Thyroid gland (tissue), 4 donors: ENCODE measurements at regions not wholly inside any gene's neighbourhood (a gene's known extent, or its start where the extent isn't known, plus 50 kb on each side); places are given as distances from the start of the nearest gene placed in this dataset.

Source experiments
- DNase-seq, 2 donors: peaks; one replicate each; pipeline ENCODE4 v3.0.0-alpha.2; 2019
- H3K27ac ChIP-seq, 3 donors: fragments of 200-600 bp; sonication (generic); 1 replicate in 2 of 3; 2 replicates in 1 of 3; pipeline ENCODE4 v1.5.1; 2016 to 2019; ENCODE audit warnings: mild to moderate bottlenecking in 1 of 3, moderate library complexity in 1 of 3
- H3K27me3 ChIP-seq: fragments of 200-600 bp; sonication (generic); one replicate; pipeline ENCODE4 v1.5.1; 2019
- H3K36me3 ChIP-seq, 2 donors: fragments of 200-600 bp; sonication (generic); one replicate each; pipeline ENCODE4 v1.5.1; 2016 to 2019
- H3K4me1 ChIP-seq, 2 donors: fragments of 200-600 bp; sonication (generic); one replicate each; pipeline ENCODE4 v1.5.1; 2017 to 2019
- H3K4me3 ChIP-seq, 3 donors: fragments of 200-600 bp; sonication (generic); replicated peaks in 1 of 3; 1 replicate in 2 of 3; 2 replicates in 1 of 3; pipeline ENCODE4 v1.5.1; 2016; ENCODE audit warnings: mild to moderate bottlenecking in 1 of 3
- H3K9me3 ChIP-seq: fragments of 200-600 bp; sonication (generic); one replicate; pipeline ENCODE4 v1.5.1; 2017
- CTCF ChIP-seq, 6 experiments: fragments of 200-600 bp in 3 of 6; fragments of 450-650 bp in 3 of 6; sonication (generic) in 3 of 6; IDR thresholded peaks; one replicate each; pipeline ENCODE4 v1.5.1; 2016 to 2019; ENCODE audit warnings: antibody characterized with exemption in 6 of 6, mild to moderate bottlenecking in 2 of 6, inconsistent platforms in 1 of 6, moderate library complexity in 1 of 6
- POLR2A ChIP-seq, 2 donors: fragments of 450-650 bp; IDR thresholded peaks; one replicate each; pipeline ENCODE4 v1.6.1; 2017; ENCODE audit warnings: antibody characterized with exemption in 2 of 2, mild to moderate bottlenecking in 2 of 2, moderate library complexity in 1 of 2
- WGBS, 2 donors: methylation state at CpG; one replicate each; pipeline ENCODE4 v1.1.5; 2017; 5-methylcytosine and 5-hydroxymethylcytosine counted together
- intact Hi-C: fragments of 100-400 bp; cut with DNase I; formaldehyde crosslinking; loops from one replicate; pipeline ENCODE4 v1.15.1; 2023

GRCh38 chr15:81449836-81450474 is 75.9 kb upstream of the TMC3 start:
- 82 to 87% methylated on average over 2 of the region's 2 CpGs for whole genome bisulfite sequencing, 2 donors
- no peak overlapping the region for H3K27ac ChIP-seq
- intact Hi-C loops, result no loop called here

GRCh38 chr15:81443040-81443820 is 69.2 kb upstream of the TMC3 start:
- WGBS, 2 donors, result 76 to 84% methylated on average over 5 of the region's 5 CpGs
- Histone ChIP-seq H3K9me3 (no peaks in the 10 kb centered on the region), H3K27me3 (no peaks in the 10 kb centered on the region), H3K4me1 (no peaks in the 10 kb centered on the region), H3K27ac (no peak overlapping the region), H3K36me3 (no peaks in the 10 kb centered on the region), H3K4me3 (no peak overlapping the region)
- TF ChIP-seq POLR2A (IDR thresholded peaks at IDR 0.05) (no peak), CTCF (IDR thresholded peaks at IDR 0.05) (no peak)
- intact Hi-C loops, result no loop called here
- DNase-seq, result no peak

More at GRCh38 chr15:81449836-81450474, 75.9 kb upstream of the TMC3 start:
- TF ChIP-seq POLR2A (IDR thresholded peaks at IDR 0.05), result no peak
- no peak for TF ChIP-seq CTCF (IDR thresholded peaks at IDR 0.05)
- Histone ChIP-seq H3K4me1 (no peaks in the 10 kb centered on the region), H3K9me3 (no peaks in the 10 kb centered on the region), H3K27me3 (no peaks in the 10 kb centered on the region), H3K4me3 (no peak overlapping the region), H3K36me3 (no peaks in the 10 kb centered on the region)
- DNase-seq, result no peak

GRCh38 chr15:81442454-81442853 is 68.4 kb upstream of the TMC3 start:
- no peak for DNase-seq
- no peak overlapping the region for H3K4me3 ChIP-seq
- H3K9me3 ChIP-seq, result no peaks in the 10 kb centered on the region
- H3K27ac ChIP-seq, result no peak overlapping the region
- no peaks in the 10 kb centered on the region for H3K4me1 ChIP-seq
- no peaks in the 10 kb centered on the region for H3K36me3 ChIP-seq
- 91 to 97% methylated on average over 1 of the region's 1 CpG for WGBS, 2 donors
- H3K27me3 ChIP-seq, result no peaks in the 10 kb centered on the region
- TF ChIP-seq POLR2A (IDR thresholded peaks at IDR 0.05) (no peak), CTCF (IDR thresholded peaks at IDR 0.05) (no peak)
- intact Hi-C loops, result no loop called here

GRCh38 chr15:81434851-81435250 is 60.8 kb upstream of the TMC3 start:
- intact Hi-C loops, result no loop called here
- Histone ChIP-seq H3K27ac (no peak overlapping the region), H3K4me1 (no peaks in the 10 kb centered on the region), H3K4me3 (no peak overlapping the region), H3K36me3 (no peaks in the 10 kb centered on the region), H3K27me3 (no peaks in the 10 kb centered on the region), H3K9me3 (peaks cover under 1% of the 10 kb centered on the region)
- no peak for TF ChIP-seq CTCF (IDR thresholded peaks at IDR 0.05)
- TF ChIP-seq POLR2A (IDR thresholded peaks at IDR 0.05), result no peak
- DNase-seq, result no peak

DNA sequence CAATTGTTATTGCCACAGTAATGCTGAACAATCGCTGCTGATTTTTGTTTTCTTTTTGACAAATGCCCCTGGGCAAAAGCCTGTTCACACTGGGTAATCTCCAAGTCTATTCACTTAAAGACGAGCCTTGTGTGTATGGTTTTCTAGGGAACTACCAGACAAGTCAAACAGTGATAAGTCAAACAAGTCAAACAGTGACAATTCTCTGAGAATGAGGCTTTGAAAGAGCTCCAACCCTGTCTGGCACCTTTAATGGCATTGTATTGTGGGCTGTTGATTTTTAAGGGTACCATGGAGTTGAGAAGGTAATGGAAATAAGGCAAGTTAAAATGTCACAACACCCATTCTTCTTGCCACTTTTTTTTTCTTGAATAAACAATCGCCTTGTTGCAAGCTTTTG is 59.4 kb upstream of the TMC3 start:
- TF ChIP-seq POLR2A (IDR thresholded peaks at IDR 0.05) (no peak), CTCF (IDR thresholded peaks at IDR 0.05) (no peak)
- Histone ChIP-seq H3K9me3 (peaks cover 4% of the 10 kb centered on the region), H3K36me3 (no peaks in the 10 kb centered on the region), H3K4me3 (no peak overlapping the region), H3K27ac (no peak overlapping the region), H3K27me3 (no peaks in the 10 kb centered on the region), H3K4me1 (no peaks in the 10 kb centered on the region)
- DNase-seq, result no peak
- 66 to 69% methylated on average over 3 of the region's 3 CpGs for WGBS, 2 donors
- intact Hi-C loops, result no loop called here
